NCI-H82 treated with DMSO at 0.1 percent for 48 hours (cell line): ENCODE measurements at regions not wholly inside any gene's neighbourhood (a gene's known extent, or its start where the extent isn't known, plus 50 kb on each side); places are given as distances from the start of the nearest gene placed in this dataset.

Experiments
- DNase-seq: peaks from one replicate; lab custom pipeline; 2025; ENCODE audit not compliant: unreplicated experiment; lab: John Stamatoyannopoulos, UW

DNA sequence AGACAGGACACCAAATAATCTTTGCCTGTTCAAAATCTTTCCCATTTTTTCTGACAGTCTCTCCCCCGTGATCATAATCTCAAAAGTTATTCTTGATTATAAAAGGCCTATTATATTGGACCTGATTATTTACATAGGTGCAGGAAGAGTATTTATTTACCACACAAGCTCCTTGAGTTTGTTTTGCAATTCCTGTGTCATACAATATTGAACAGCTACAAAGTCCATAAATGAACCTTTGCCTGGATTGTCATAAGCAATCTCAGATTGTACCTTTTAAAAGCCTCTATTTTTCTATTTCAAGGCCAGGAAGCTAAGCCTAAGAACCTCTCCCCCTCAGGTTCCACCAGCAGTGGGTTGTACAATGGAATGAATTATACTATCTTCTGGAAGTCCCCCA, 183.9 kb upstream of the MEOX2 start:
- DNase-seq, result no peak

DNA sequence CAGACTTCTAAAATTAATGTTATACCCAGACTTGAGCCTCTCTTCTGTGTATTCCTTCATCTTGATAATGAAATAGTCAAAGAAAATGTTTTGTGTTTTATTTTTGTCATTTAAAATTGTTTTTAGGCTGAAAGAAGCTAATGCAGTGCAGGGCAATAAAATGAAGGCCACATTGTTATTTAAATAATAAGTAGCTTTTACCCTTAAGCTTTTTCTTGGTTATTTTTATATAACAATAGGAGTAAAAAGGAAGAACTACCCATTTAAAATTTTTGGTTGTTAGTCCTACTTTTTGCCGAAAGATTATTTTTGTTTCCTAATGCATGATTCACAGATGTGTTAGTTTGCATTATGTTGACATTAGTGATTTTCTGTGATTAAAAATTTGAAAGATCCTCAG, 181.0 kb upstream of the MEOX2 start:
- DNase-seq, result no peak

DNA sequence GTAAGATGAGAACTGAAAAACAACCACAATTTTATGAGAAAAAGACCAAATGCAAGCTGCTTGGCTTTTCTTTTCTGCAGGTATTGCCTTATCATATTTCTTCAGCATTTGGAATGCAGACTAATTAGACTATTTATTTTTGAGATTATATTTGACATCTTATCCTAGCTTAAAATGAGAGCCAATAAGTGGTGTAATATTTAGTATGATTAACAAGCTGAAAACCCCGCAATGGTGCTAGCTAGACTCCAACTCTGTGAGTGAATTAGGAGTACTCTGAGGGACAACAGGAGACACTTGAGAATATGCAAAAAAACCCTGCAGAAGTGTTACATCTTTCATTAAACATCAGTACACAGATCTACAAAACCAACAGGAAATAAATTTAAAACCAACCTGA, 180.3 kb upstream of the MEOX2 start:
- no peak for DNase-seq

DNA sequence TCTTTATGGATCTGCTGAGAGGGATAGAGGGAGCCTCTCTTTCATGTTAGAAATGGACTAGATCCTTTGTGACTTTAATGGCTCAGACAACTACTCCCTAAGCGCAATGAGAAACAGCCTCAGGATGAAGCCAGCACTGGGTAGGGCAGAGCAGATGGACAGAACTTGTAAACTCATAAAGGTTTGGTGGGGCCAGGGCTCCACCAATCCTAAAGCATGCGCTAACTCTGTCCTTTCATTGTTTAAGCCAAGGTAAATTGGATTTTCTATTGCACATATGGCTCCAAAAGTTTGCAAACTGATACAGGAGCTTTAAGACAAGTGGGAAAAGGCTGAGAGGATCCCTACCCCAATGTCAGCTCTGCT, 178.1 kb upstream of the MEOX2 start:
- DNase-seq, result peak; percentile 92

GRCh38 chr7:15863951-15864625, 177.6 kb upstream of the MEOX2 start:
- no peak for DNase-seq

- no peak for DNase-seq
Observed at GRCh38 chr7:15862781-15863165, 176.3 kb upstream of the MEOX2 start.

DNA sequence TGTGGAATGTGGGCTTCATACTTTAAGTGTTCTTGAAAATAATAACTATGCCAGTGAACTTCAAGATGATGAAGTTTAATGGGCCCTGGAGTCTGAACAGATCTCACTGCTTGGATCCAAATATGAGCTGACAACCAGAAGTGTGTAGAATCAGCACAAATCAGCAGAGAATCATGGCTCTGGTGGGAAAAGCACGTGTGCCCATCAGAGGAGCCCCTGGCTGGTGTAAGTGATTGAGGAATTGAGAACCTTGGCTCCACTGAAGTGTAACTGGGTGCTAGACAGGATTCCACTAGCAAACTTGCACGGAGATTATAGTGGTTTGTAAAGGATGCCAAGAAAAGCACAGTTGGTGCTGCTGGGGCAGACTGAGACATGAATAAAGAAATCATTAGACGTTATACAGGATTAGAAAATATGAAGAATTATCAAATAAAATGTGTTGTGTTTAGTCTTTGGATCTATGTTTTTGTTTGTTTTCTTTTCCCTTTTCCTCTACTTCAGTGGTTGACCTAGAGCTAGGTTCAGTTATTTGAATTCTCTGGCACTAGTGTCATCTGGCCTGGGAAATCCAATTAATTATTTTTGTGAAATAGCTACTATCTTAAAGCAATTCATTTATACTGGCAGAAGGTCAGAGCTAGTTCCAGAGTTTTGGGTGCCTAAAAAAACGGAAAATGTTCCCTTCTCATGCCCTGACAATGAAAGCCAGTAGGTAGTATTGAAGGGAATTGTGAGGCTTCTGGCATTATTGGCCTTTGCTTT, 175.7 kb upstream of the MEOX2 start:
- DNase-seq, result no peak

- no peak for DNase-seq
Observed at GRCh38 chr7:15860264-15860949, 173.9 kb upstream of the MEOX2 start.

DNA sequence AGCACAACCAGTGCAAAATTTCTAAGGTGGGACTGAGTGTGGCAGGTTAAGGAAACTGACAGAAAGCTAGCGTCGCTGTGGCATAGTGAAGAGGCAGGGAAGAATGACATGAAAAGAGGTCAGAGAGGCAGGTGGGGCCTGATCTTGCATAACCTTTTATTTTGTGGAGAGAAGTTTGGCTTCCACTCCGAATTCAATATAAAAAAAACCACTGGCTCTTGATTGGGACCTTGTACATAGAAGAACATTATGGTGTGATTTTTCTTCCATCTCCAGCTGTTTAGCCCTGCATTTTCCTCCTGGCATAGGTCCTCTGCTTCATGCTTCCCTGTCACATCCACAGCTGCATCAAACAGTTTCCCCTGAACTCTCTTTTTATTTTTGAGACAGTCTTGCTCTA, 170.5 kb upstream of the MEOX2 start:
- DNase-seq, result no peak

GRCh38 chr7:15856311-15856710, 169.8 kb upstream of the MEOX2 start:
- no peak for DNase-seq

DNA sequence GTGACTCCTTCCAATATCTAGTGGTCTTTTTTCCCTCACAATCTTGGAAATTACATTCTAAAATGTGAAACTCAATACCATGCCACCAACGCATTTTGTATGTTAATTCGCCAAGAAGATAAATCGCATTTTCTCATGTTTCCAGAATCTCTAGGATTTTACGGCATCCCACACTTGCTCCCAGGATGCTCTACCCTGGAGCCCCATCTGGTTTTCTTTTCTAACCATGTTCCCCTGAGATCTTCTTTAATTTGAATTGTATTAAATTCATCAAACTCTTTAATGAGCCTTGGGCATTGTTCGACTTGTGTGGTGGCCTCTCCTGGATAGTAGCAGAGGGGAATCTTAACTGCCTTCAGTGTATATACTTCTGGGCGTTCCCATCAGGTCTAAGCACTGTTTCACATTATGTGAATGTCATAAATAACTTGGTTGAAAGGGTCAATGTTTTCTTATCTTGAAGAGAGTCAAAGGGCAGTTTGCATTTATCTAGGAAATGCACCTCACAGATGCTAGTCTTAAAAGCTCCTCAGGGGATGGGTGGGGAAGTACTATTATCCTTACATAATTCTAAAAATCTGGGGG, 169.1 kb upstream of the MEOX2 start:
- DNase-seq, result no peak

GRCh38 chr7:15854841-15855524, 168.5 kb upstream of the MEOX2 start:
- no peak for DNase-seq

DNA sequence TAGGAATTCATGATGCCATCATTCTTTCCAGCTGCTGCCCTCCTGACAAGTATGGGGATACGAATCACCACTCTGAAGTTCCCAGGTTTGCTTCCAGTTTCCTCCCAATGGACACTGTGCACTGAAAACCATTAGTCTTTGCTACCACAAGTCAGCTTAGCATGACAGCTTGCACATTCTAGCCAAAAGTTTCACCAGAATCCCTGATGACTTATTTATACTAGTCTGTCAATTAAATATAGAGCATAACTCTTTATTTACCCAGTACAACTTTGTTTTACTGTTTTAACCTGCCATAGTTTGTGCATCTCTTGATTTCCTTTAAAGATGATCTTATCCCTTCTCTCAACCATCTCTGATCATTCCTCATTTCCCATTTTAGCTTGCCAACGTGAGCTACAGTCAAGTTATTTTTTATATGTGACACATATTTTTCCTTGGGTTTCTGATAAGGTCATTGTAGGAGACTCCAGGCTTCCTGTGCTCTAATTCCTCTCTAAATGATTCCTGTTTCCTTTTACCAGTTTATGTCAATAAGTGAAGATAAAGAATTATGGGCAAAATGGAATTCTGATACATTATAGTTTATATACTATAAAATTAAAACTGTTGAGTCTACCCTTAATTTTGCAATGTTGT, 167.5 kb upstream of the MEOX2 start:
- DNase-seq, result no peak

DNA sequence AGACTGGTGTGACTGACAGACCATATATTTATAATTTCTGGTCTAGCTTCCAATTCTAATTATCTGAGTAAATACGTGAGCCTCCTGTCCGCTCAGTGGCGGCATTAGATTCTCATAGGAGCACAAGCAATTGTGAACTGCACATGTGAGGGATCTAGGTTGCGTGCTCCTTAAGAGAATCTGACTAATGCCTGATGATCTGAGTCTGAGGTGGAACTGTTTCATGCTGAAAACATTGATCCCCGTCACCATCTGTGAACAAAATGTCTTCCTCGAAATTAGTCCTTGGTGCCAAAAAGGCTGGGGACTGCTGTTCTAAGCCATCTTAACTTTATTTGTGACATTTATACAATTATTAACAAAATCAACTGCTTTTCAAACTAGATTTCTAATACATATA, 164.7 kb upstream of the MEOX2 start:
- no peak for DNase-seq

GRCh38 chr7:15848901-15849300, 162.4 kb upstream of the MEOX2 start:
- DNase-seq, result no peak

DNA sequence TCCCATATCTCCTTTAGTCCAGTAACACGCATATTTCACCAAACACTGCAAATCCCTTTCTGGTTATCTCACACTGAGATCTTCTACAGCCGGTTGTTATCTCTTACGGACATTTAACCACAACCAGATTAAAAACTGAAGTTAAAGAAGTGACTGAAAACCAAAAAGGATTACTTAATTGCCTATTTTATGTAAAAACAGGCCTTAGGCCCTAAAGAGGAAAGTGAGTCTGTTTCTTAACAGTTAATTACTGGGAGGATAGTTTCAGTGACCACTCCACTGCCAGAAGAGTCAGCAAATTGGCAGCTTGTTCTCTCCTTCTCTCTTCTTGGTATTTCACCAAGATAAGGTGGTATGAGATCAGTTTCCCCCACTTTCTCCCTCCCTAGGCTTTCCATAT, 161.9 kb upstream of the MEOX2 start:
- DNase-seq, result no peak

DNA sequence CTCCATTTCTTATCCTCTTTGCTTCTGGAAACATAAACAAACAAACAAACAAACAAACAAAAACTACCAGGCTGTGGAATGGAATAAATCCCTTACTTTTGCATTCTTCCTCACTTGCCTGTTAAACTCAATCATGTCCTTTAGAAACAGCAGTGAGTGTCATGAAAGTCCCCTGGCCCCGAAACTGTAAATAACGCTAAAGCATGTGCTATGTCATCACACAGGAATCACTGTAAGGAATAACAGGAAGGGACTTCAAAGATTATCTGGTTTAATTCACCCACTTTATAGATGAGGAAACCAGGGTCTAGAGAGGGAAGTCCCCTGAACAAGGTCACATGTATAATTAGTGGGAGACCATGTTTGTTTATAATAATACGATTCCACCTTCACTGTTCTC, 159.4 kb upstream of the MEOX2 start:
- DNase-seq, result no peak

- no peak for DNase-seq
Observed at GRCh38 chr7:15845461-15845860, 159.0 kb upstream of the MEOX2 start.

GRCh38 chr7:15839416-15840100, 153.1 kb upstream of the MEOX2 start:
- no peak for DNase-seq

- DNase-seq, result no peak
Observed at GRCh38 chr7:15838265-15838664, 151.8 kb upstream of the MEOX2 start.
